Activated T-helper 9 cell treated with anti-CD3 and anti-CD28 coated beads, Interleukin-2, amount 50 U/mL, for 16 hours (primary cell): ENCODE measurements at regions not wholly inside any gene's neighbourhood (a gene's known extent, or its start where the extent isn't known, plus 50 kb on each side); places are given as distances from the start of the nearest gene placed in this dataset.
"Not testable (repeated sequence)": the region's sequence is repeated elsewhere in the genome, so short reads cannot be mapped to it uniquely, and the experiment has no call there.

Experiments
- DNase-seq: peaks from one replicate; pipeline ENCODE4 v3.0.0-alpha.2; 2020; ENCODE audit warnings: low read depth

- no peak for DNase-seq
Measured at GRCh38 chr7:32648408-32649156, 153.3 kb downstream of the AVL9 start.

- DNase-seq = not testable (repeated sequence)
Measured at GRCh38 chr7:32645255-32645654, 150.0 kb downstream of the AVL9 start.

DNA sequence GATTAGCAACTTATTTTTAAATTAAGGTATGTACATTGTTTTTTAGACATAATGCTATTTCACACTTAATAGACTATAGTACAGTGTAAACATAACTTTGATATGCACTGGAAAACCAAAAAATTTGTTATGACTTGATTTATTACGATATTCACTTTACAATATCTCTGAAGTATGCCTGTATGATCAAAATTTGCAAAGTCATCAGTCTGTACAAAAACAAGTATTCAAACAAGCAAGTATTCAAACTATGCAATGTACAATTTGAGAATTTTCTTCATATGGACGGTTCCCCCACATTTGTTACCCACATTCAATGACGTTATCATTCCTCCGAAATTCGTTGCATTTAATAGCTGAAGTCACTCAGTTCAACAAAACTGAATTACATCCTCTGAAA lies 147.9 kb downstream of the AVL9 start:
- DNase-seq = no peak

GRCh38 chr7:32639122-32639521 lies 143.8 kb downstream of the AVL9 start:
- no peak for DNase-seq

DNA sequence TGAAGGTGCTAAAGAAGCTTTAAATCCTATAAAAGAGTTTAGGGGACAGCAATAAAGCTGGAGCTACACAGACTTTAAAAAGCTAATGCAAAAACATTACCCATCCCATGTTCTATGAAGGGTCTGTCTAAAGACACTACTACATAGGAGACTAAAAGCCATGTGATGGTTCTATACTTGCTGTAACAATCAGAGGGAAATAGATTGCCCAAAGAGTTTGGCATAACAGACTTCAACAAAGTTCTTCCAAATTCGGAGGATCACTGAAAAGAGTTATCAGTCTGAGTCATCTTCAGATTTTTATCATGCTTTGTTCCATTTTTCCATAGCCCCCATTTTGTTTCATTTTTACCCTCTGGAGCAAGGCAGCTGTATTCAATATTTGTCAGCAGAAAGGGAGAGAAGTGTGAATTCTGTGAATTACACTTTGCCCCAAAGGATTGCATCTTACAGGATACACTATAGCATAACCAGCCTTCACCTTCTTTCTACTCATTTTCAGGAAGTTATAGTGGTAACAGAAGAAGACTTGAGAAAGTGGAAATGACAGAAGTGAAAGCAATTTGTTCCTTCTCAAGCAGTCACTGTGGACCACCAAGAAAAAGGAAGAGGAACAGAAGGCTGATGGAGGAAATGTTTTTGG lies 143.3 kb downstream of the AVL9 start:
- not testable (repeated sequence) for DNase-seq
